SH-SY5Y (cell line): ENCODE measurements at regions not wholly inside any gene's neighbourhood (a gene's known extent, or its start where the extent isn't known, plus 50 kb on each side); places are given as distances from the start of the nearest gene placed in this dataset.

Experiments used
- GATA2 ChIP-seq: IDR thresholded peaks from 2 replicates; pipeline ENCODE4 v1.6.1; 2011; ENCODE audit warnings: mild to moderate bottlenecking, low read depth, low read length
- GATA3 ChIP-seq: IDR thresholded peaks from 2 replicates; pipeline ENCODE4 v1.6.1; 2011; ENCODE audit warnings: low read depth, mild to moderate bottlenecking, low read length, moderate library complexity

- TF ChIP-seq GATA2 = no peak
- TF ChIP-seq GATA3 = no peak
Observed at GRCh38 chr9:22840641-22841040, 394.0 kb downstream of the DMRTA1 start.
